GM12865 (cell line): ENCODE measurements at regions not wholly inside any gene's neighbourhood (a gene's known extent, or its start where the extent isn't known, plus 50 kb on each side); places are given as distances from the start of the nearest gene placed in this dataset.

ENCODE experiments used
- DNase-seq: peaks from one replicate; pipeline ENCODE4 v3.0.0; 2010; ENCODE audit warnings: low read depth
- H3K4me3 ChIP-seq: 2 replicates; pipeline ENCODE4 v1.5.1; 2011; ENCODE audit warnings: mild to moderate bottlenecking, low read depth, low read length, control low read depth
- CTCF ChIP-seq: IDR thresholded peaks from 2 replicates; pipeline ENCODE4 v1.5.1; 2011; ENCODE audit warnings: low read length, control low read depth, low read depth, inconsistent platforms; ENCODE audit not compliant: insufficient read depth; ENCODE audit errors: missing control alignments

GRCh38 chr17:79366988-79367571, 243.8 kb downstream of the RBFOX3 start:
- no peak overlapping the region for H3K4me3 ChIP-seq
- TF ChIP-seq CTCF: no peak
- no peak for DNase-seq

- H3K4me3 ChIP-seq: no peak overlapping the region
- no peak for TF ChIP-seq CTCF
- DNase-seq: no peak
Observed at GRCh38 chr17:79365836-79366770, 244.7 kb downstream of the RBFOX3 start.

- no peak overlapping the region for H3K4me3 ChIP-seq
- no peak for DNase-seq
- no peak for TF ChIP-seq CTCF
Observed at GRCh38 chr17:79365351-79365750, 245.5 kb downstream of the RBFOX3 start.

GRCh38 chr17:79364315-79365094, 246.3 kb downstream of the RBFOX3 start:
- no peak overlapping the region for H3K4me3 ChIP-seq
- no peak for DNase-seq
- no peak for TF ChIP-seq CTCF

GRCh38 chr17:79363552-79364275, 247.1 kb downstream of the RBFOX3 start:
- no peak for TF ChIP-seq CTCF
- no peak overlapping the region for H3K4me3 ChIP-seq
- no peak for DNase-seq

- H3K4me3 ChIP-seq: no peak overlapping the region
- no peak for DNase-seq
- no peak for TF ChIP-seq CTCF
Observed at GRCh38 chr17:79362772-79363305, 248.0 kb downstream of the RBFOX3 start.
